ENCODE measurements at regions not wholly inside any gene's neighbourhood (a gene's known extent, or its start where the extent isn't known, plus 50 kb on each side); places are given as distances from the start of the nearest gene placed in this dataset.

DNA sequence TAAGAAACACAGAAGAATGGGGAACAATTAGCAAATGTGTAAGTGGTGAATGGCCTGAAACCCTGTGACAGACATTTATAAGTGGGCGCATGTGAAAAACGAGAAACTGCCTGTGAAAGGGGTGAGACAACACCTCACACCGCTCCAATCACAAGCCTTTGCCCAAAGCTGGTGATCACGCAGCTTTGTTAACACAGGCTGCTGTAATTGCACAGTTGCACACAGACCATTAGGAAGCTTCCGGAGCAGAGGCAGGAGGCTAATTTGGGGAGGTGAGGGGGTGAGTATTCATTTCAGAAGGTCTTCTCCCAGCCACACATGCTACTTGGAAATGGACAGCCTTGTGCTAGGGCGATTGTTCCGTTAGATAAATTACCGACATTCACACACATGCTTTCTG lies 294.0 kb downstream of the MED10 start:
- Histone ChIP-seq H3K27me3 (no peaks in the 10 kb centered on the region), H3K27ac (no peak overlapping the region), H3K4me1 (no peaks in the 10 kb centered on the region), H3K9me3 (no peaks in the 10 kb centered on the region), H3K36me3 (no peaks in the 10 kb centered on the region), H3K4me3 (replicated peaks in 1 of 3) (no peak overlapping the region)
- TF ChIP-seq, protein P1, sequence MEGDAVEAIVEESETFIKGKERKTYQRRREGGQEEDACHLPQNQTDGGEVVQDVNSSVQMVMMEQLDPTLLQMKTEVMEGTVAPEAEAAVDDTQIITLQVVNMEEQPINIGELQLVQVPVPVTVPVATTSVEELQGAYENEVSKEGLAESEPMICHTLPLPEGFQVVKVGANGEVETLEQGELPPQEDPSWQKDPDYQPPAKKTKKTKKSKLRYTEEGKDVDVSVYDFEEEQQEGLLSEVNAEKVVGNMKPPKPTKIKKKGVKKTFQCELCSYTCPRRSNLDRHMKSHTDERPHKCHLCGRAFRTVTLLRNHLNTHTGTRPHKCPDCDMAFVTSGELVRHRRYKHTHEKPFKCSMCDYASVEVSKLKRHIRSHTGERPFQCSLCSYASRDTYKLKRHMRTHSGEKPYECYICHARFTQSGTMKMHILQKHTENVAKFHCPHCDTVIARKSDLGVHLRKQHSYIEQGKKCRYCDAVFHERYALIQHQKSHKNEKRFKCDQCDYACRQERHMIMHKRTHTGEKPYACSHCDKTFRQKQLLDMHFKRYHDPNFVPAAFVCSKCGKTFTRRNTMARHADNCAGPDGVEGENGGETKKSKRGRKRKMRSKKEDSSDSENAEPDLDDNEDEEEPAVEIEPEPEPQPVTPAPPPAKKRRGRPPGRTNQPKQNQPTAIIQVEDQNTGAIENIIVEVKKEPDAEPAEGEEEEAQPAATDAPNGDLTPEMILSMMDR (IDR thresholded peaks at IDR 0.05) = no peak
- no peak for TF ChIP-seq POLR2A (IDR thresholded peaks at IDR 0.05)
- intact Hi-C loops (cut with DNase I) = no loop called here
- DNase-seq = no peak
- WGBS, 2 donors = 77 to 78% methylated on average over 8 of the region's 8 CpGs

DNA sequence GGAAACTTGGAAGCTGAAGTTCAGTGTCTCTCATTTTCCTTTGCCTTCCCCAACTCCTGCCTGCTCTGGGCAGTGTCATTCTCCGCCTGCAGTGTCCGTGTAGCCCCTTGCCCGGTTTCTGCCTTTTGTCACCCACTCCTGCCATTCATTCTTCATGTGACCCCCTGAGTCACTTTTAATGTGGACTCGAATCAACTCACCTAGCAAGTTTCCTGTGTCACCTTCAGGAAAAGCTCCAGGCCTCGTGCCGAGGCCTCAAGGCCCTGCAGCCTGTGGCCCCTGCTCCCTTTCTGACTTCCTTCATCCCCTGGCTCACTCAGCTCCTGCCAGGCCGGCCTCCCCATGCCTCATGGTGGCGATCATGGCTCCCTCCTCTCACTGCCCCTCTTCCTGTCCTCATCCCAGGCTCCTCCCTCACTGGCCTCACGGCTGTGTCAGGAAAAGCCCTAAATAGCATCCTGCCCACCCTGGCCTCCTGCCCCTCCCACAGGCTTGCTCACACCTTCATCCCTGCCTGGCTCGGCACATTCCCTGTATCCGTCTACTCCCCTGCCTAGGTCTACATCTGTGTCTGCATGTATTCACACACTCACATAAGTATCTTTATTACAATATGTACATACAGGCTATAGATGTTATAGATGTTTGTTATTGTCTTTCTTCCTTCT lies 294.9 kb downstream of the MED10 start:
- intact Hi-C loops (cut with DNase I) = no loop called here
- no peak for DNase-seq
- Histone ChIP-seq H3K27ac (no peak overlapping the region), H3K9me3 (no peaks in the 10 kb centered on the region), H3K36me3 (no peaks in the 10 kb centered on the region), H3K27me3 (no peaks in the 10 kb centered on the region), H3K4me1 (no peaks in the 10 kb centered on the region), H3K4me3 (replicated peaks in 1 of 3) (no peak overlapping the region)
- WGBS, 2 donors = 60 to 68% methylated on average over 11 of the region's 11 CpGs
- TF ChIP-seq POLR2A (IDR thresholded peaks at IDR 0.05) = no peak
- TF ChIP-seq, protein P1 (IDR thresholded peaks at IDR 0.05) = no peak

DNA sequence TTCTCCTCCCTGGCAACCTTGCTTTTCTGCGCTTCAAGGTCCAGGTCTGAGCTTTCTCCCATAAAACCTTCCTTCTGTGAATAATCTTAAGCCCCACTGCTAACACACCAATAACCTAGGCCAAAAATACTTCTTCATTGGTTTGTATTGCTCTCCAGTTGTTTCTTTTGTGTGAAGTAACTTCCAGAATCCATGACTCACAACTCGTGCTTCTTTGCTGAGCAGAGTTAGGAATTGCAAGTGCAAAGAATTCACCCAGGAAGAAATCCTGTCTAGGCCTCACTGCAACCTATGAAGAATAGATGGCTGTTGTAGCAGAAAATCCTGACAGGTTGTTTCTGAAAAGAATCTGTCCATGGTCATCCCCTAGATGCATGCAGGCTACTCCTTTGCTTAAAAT lies 295.7 kb downstream of the MED10 start:
- no peaks in the 10 kb centered on the region for H3K27me3 ChIP-seq
- intact Hi-C loops (cut with DNase I) = no loop called here
- H3K9me3 ChIP-seq = no peaks in the 10 kb centered on the region
- no peaks in the 10 kb centered on the region for H3K4me1 ChIP-seq
- H3K4me3 ChIP-seq (replicated peaks in 1 of 3) = no peak overlapping the region
- no peaks in the 10 kb centered on the region for H3K36me3 ChIP-seq
- 66 to 71% methylated on average over 2 of the region's 2 CpGs for WGBS, 2 donors
- no peak for DNase-seq
- no peak overlapping the region for H3K27ac ChIP-seq
- TF ChIP-seq POLR2A (IDR thresholded peaks at IDR 0.05) = no peak
- TF ChIP-seq, protein P1 (IDR thresholded peaks at IDR 0.05) = no peak

DNA sequence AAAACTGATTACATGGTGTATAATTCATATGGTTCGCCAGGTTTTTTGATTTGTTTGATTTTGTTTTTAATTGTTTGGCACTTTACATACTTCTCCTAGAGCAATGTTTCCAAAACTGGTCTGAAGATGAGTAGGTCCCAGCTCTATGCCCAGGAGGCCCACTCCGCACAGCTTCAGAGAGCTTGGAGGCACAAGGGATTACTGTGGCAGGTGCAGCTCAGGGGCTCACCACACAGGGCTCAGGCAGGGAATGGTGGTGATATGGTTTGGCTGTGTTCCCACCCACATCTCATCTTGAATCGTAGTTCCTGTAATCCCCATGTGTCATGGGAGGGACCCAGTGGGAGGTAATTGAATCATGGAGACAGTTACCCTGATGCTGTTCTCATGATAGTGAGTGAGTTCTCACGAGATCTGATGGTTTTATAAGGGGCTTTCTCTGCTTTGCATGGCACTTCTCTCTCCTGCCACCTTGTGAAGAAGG lies 296.6 kb downstream of the MED10 start:
- H3K4me1 ChIP-seq = no peaks in the 10 kb centered on the region
- H3K9me3 ChIP-seq = no peaks in the 10 kb centered on the region
- 76 to 82% methylated on average over 4 of the region's 4 CpGs for WGBS, 2 donors
- H3K36me3 ChIP-seq = no peaks in the 10 kb centered on the region
- no peaks in the 10 kb centered on the region for H3K27me3 ChIP-seq
- H3K4me3 ChIP-seq (replicated peaks in 1 of 3) = no peak overlapping the region
- TF ChIP-seq, protein P1 (IDR thresholded peaks at IDR 0.05) = no peak
- TF ChIP-seq POLR2A (IDR thresholded peaks at IDR 0.05) = no peak
- no peak overlapping the region for H3K27ac ChIP-seq
- intact Hi-C loops (cut with DNase I) = no loop called here
- DNase-seq = no peak

DNA sequence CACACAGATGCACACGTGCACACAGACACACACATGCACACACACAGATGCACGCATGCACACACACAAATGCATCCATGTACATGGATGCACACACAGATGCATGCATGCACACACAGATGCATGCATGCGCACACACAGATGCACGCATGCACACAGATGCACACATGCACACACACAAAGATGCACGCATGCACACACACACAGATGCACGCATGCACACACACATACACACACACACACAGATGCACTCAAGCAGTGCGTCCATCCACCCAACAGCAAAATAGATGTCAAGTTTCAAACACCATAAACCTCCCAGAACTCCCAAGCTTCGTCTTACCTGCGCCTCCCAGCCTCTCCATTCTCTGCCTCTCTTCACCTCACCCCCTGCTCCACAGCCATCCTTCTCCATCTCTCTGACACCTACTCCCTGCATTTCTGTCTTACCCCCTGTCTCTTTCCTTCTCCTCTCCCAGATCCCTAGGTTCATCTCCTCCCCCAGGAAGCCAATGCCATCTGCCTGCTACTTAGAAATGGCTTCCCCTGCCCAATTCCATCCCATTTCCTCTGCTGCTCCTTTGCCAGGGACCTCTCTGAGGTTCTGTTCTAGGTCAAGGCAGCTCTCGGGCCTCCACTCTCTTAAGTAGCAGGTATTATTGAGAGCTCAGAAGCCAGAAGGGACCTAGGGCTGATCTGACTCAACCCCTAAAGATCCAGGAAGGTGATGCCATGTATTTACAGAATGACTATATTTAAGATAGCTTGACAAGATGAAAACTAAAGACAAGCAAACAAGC lies 297.2 kb downstream of the MED10 start:
- no peaks in the 10 kb centered on the region for H3K4me1 ChIP-seq
- intact Hi-C loops (cut with DNase I) = no loop called here
- no peak for TF ChIP-seq POLR2A (IDR thresholded peaks at IDR 0.05)
- TF ChIP-seq, protein P1 (IDR thresholded peaks at IDR 0.05) = no peak
- no peak overlapping the region for H3K27ac ChIP-seq
- H3K9me3 ChIP-seq = no peaks in the 10 kb centered on the region
- H3K4me3 ChIP-seq (replicated peaks in 1 of 3) = no peak overlapping the region
- 92 to 93% methylated on average over 10 of the region's 10 CpGs for WGBS, 2 donors
- H3K36me3 ChIP-seq = no peaks in the 10 kb centered on the region
- no peaks in the 10 kb centered on the region for H3K27me3 ChIP-seq
- DNase-seq = no peak

Data from thyroid gland (tissue), 4 donors.